Activated CD8-positive, alpha-beta T cell treated with anti-CD3 and anti-CD28 coated beads for 36 hours (primary cell): ENCODE measurements at regions not wholly inside any gene's neighbourhood (a gene's known extent, or its start where the extent isn't known, plus 50 kb on each side); places are given as distances from the start of the nearest gene placed in this dataset.

Source experiments
- ATAC-seq: fragments of 200-7000 bp; cut with Tn5 transposase; one replicate; pipeline ENCODE4 v1.10.0; 2021; ENCODE audit warnings: mild to moderate bottlenecking, moderate library complexity
- CTCF ChIA-PET: fragments of 350-600 bp; sonication (Branson Sonifier 250); formaldehyde crosslinking; loops from one replicate; lab custom pipeline; 2021; ENCODE audit warnings: antibody characterized with exemption; lab: Charles Lee
- POLR2A ChIA-PET: fragments of 350-600 bp; sonication (Branson Sonifier 250); formaldehyde crosslinking; loops from one replicate; lab custom pipeline; 2021; ENCODE audit warnings: antibody characterized with exemption; lab: Charles Lee
- DNase-seq: peaks from one replicate; pipeline ENCODE4 v3.0.0-alpha.2; 2020
- H3K27ac Mint-ChIP-seq: one replicate; pipeline ENCODE4 v1.8.0; 2021; ENCODE audit warnings: mild to moderate bottlenecking, mixed read lengths
- H3K27me3 Mint-ChIP-seq: one replicate; pipeline ENCODE4 v1.8.0; 2021; ENCODE audit warnings: mixed read lengths
- H3K36me3 Mint-ChIP-seq: one replicate; pipeline ENCODE4 v1.8.0; 2021; ENCODE audit warnings: low read depth, mixed read lengths
- H3K4me1 Mint-ChIP-seq: one replicate; pipeline ENCODE4 v1.8.0; 2021; ENCODE audit warnings: low read depth, mixed read lengths
- H3K4me3 Mint-ChIP-seq: one replicate; pipeline ENCODE4 v1.8.0; 2021; ENCODE audit warnings: mild to moderate bottlenecking, moderate library complexity, mixed read lengths
- H3K9me3 Mint-ChIP-seq: one replicate; pipeline ENCODE4 v1.8.0; 2021; ENCODE audit warnings: mixed read lengths
- intact Hi-C: fragments of 100-400 bp; cut with micrococcal nuclease; formaldehyde crosslinking; loops from one replicate; pipeline ENCODE4 v1.10.0; 2022
- TF ChIP-seq, protein P1 (sequence below): fragments of 200-600 bp; IDR thresholded peaks from one replicate; pipeline ENCODE4 v1.8.0; 2022; ENCODE audit warnings: antibody characterized with exemption, mild to moderate bottlenecking

DNA sequence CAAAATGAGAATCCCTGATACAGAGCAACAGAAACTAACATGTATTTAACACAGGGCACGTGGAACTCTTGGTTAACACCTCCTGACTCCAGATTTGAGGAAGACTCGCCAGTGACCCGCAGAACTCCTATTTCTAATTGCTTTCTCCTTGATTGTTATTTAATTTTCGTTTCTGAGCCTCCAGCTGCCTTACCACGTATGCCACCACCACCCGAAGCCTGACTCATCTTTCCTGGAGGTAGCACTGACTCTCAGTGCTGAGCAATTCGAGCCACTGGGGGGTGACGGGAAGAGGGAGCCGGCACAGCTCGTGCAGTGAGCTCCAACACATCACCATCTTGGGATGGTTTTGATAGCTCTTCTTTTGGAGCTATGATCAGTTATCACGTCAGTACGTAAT is 273.9 kb upstream of the MGMT start:
- no peak overlapping the region for H3K27ac Mint-ChIP-seq
- peak; percentile 56 for ATAC-seq
- intact Hi-C loops = no loop called here
- no peaks in the 10 kb centered on the region for H3K9me3 Mint-ChIP-seq
- TF ChIP-seq, protein P1, sequence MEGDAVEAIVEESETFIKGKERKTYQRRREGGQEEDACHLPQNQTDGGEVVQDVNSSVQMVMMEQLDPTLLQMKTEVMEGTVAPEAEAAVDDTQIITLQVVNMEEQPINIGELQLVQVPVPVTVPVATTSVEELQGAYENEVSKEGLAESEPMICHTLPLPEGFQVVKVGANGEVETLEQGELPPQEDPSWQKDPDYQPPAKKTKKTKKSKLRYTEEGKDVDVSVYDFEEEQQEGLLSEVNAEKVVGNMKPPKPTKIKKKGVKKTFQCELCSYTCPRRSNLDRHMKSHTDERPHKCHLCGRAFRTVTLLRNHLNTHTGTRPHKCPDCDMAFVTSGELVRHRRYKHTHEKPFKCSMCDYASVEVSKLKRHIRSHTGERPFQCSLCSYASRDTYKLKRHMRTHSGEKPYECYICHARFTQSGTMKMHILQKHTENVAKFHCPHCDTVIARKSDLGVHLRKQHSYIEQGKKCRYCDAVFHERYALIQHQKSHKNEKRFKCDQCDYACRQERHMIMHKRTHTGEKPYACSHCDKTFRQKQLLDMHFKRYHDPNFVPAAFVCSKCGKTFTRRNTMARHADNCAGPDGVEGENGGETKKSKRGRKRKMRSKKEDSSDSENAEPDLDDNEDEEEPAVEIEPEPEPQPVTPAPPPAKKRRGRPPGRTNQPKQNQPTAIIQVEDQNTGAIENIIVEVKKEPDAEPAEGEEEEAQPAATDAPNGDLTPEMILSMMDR = no peak
- H3K27me3 Mint-ChIP-seq = peaks cover 22% of the 10 kb centered on the region
- peaks cover 3% of the 10 kb centered on the region for H3K4me1 Mint-ChIP-seq
- no peaks in the 10 kb centered on the region for H3K36me3 Mint-ChIP-seq
- ChIA-PET CTCF (no interaction called here), POLR2A (no interaction called here)
- H3K4me3 Mint-ChIP-seq = no peak overlapping the region
- DNase-seq = peak; percentile 33

DNA sequence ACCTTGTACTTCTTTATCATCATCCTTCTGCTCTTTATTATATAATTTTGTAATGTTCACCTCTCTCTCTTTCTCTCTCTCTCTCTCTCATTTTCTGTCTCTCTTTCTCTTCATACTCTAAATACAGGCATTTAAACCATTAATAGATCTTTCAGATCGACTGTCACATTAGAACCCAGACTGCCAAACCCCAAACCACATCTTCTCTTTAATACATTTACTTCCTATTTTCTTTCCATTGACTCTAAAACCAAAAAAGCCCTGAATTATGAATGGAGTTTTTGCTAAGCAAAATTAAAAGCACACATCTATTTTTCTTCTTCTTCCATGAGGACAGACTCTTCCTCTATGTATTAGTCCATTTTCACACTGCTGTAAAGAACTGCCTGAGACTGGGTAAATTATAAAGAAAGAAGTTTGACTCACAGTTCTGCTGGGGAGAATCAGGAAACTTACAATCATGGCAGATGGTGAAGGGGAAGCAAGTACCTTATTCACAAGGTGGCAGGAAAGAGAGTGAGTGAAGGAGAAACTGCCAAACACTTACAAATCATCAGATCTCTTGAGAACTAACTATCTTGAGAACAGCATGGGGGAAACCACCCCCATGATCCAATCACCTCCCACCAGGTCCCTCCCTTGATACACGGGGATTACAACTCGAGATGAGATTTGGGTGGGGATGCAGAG is 272.7 kb upstream of the MGMT start:
- peaks cover 3% of the 10 kb centered on the region for H3K4me1 Mint-ChIP-seq
- CTCF ChIA-PET = no interaction called here
- TF ChIP-seq, protein P1 = no peak
- H3K36me3 Mint-ChIP-seq = no peaks in the 10 kb centered on the region
- DNase-seq = no peak
- H3K27me3 Mint-ChIP-seq = peaks cover 22% of the 10 kb centered on the region
- no peak overlapping the region for H3K27ac Mint-ChIP-seq
- H3K4me3 Mint-ChIP-seq = no peak overlapping the region
- intact Hi-C loops = no loop called here
- H3K9me3 Mint-ChIP-seq = no peaks in the 10 kb centered on the region
- POLR2A ChIA-PET = no interaction called here
- no peak for ATAC-seq

DNA sequence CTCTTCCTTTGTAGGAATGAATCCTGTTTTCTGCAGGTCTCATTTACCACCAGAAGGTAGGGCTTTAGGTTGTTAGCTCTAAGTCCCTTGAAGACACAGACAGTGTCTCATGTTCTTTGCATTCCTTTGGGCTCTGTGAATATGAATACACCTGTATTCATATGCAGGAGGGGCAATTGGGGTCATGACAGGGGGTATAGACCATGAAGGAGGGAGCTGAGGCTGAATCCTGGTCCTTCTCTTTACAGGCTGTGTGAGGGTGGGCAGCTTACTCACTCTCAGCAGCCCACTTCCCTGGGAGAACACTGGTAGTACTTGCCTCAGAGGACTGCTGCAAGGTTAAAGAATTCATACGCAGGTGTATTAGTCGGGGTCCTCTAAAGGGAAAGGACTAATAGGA is 267.2 kb upstream of the MGMT start:
- DNase-seq = no peak
- Mint-ChIP-seq H3K9me3 (no peaks in the 10 kb centered on the region), H3K27ac (no peak overlapping the region), H3K4me1 (no peaks in the 10 kb centered on the region), H3K36me3 (no peaks in the 10 kb centered on the region), H3K4me3 (no peak overlapping the region), H3K27me3 (peaks cover 3% of the 10 kb centered on the region)
- ATAC-seq = no peak
- intact Hi-C loops = no loop called here
- TF ChIP-seq, protein P1 = no peak
- ChIA-PET POLR2A (no interaction called here), CTCF (no interaction called here)

DNA sequence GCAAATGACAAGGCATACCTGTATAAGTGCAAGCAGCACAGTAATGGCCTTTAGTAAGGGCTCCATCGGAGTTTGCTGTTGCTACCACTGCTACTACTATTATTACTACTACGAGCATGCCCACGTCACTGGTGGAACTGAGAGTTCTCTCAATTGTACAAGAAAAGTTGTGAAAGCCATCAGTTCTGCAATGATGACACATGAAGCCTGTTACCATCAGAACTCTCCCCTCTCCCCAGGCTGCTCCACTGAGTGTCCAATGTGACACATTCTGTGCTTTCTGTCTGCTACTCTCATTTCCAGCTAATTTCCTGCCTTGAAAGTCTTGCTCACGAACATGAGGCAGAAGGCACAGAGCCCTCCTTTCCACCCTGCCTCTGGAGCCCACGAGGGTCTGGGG is 263.2 kb upstream of the MGMT start:
- TF ChIP-seq, protein P1 = no peak
- H3K36me3 Mint-ChIP-seq = no peaks in the 10 kb centered on the region
- H3K9me3 Mint-ChIP-seq = no peaks in the 10 kb centered on the region
- H3K4me3 Mint-ChIP-seq = no peak overlapping the region
- no peaks in the 10 kb centered on the region for H3K27me3 Mint-ChIP-seq
- intact Hi-C loops = no loop called here
- H3K27ac Mint-ChIP-seq = no peak overlapping the region
- ChIA-PET CTCF (no interaction called here), POLR2A (no interaction called here)
- no peak for DNase-seq
- ATAC-seq = no peak
- no peaks in the 10 kb centered on the region for H3K4me1 Mint-ChIP-seq

DNA sequence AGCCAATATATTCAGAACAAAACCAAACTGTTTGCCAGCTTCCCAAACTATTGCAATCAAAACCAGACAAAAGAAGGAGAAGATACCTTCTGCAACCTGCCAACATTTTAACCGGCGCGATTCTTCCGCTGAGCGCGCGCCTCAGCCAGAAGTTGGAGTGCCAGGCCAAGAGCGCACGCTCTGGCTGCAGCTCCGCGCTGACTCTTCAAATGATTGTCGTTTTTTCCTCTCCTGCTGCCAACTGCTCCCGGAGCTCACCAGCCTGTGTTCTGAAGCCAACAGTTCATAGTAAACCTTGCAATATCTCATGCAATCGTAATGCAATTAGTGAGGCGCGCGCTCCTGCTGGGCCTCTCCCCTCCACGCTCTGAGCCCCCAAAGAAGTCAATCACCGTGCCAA is 259.7 kb upstream of the MGMT start:
- ChIA-PET POLR2A (no interaction called here), CTCF (no interaction called here)
- TF ChIP-seq, protein P1 = no peak
- Mint-ChIP-seq H3K4me3 (no peak overlapping the region), H3K4me1 (no peaks in the 10 kb centered on the region), H3K9me3 (no peaks in the 10 kb centered on the region), H3K27me3 (peaks cover 1% of the 10 kb centered on the region), H3K27ac (no peak overlapping the region), H3K36me3 (no peaks in the 10 kb centered on the region)
- intact Hi-C loops = no loop called here
- no peak for DNase-seq
- no peak for ATAC-seq
